HL-60 (cell line): ENCODE measurements at regions not wholly inside any gene's neighbourhood (a gene's known extent, or its start where the extent isn't known, plus 50 kb on each side); places are given as distances from the start of the nearest gene placed in this dataset.

Source experiments
- POLR2AphosphoS5 ChIP-seq: IDR thresholded peaks from 2 replicates; pipeline ENCODE4 v1.6.1; 2012; ENCODE audit warnings: low read depth
- SPI1 ChIP-seq: IDR thresholded peaks from 2 replicates; pipeline ENCODE4 v1.6.1; 2012; ENCODE audit warnings: low read depth, mild to moderate bottlenecking, borderline replicate concordance
- TF ChIP-seq, protein P1 (sequence below): IDR thresholded peaks from one replicate; pipeline ENCODE4 v1.5.1; 2011; ENCODE audit warnings: low read length, control low read depth, inconsistent platforms; ENCODE audit not compliant: insufficient read depth

DNA sequence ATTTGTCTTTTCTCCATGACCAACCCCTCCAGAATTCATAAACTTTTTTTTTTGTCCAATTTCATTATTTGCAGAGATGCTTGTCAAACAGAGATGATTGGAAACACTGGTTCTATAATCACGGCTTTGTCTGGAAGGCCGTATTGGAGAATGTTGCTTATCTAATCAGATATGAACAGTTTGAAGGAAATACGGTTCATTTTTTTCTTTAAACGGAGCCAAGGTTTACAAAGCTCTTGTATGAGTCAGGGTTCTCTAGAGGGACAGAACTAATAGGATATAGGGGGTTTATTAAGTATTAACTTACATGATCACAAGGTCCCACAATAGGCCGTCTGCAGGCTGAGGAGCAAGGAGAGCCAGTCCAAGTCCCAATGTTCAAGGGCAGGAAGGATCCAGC is 1415.8 kb downstream of the C4orf33 start:
- TF ChIP-seq, protein P1, sequence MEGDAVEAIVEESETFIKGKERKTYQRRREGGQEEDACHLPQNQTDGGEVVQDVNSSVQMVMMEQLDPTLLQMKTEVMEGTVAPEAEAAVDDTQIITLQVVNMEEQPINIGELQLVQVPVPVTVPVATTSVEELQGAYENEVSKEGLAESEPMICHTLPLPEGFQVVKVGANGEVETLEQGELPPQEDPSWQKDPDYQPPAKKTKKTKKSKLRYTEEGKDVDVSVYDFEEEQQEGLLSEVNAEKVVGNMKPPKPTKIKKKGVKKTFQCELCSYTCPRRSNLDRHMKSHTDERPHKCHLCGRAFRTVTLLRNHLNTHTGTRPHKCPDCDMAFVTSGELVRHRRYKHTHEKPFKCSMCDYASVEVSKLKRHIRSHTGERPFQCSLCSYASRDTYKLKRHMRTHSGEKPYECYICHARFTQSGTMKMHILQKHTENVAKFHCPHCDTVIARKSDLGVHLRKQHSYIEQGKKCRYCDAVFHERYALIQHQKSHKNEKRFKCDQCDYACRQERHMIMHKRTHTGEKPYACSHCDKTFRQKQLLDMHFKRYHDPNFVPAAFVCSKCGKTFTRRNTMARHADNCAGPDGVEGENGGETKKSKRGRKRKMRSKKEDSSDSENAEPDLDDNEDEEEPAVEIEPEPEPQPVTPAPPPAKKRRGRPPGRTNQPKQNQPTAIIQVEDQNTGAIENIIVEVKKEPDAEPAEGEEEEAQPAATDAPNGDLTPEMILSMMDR = no peak
- TF ChIP-seq SPI1 (no peak), POLR2AphosphoS5 (no peak)
